ENCODE measurements at regions not wholly inside any gene's neighbourhood (a gene's known extent, or its start where the extent isn't known, plus 50 kb on each side); places are given as distances from the start of the nearest gene placed in this dataset.
"Not testable (repeated sequence)": the region's sequence is repeated elsewhere in the genome, so short reads cannot be mapped to it uniquely, and the experiment has no call there.

GRCh38 chr10:53647221-53647620 is 874.6 kb upstream of the MBL2 start:
- DNase-seq: not testable (repeated sequence)

DNA sequence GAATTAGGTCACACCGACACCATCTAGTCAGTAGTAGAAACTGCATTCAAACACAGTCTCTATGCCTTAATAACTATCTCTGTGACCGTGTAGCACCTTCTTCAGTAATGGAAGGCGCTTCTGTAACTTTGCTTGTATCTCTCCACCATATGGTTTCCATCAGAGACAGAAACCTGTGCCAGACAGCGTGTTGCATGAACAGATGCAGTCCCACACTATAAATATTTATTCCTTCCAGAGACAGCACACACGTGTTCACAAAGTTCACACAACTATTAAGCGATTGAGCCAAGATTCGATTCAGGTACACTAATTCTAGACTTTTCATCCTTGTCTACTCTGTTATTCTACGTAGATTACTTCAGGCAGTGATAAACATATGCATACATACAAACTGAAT is 873.9 kb upstream of the MBL2 start:
- DNase-seq: no peak

DNA sequence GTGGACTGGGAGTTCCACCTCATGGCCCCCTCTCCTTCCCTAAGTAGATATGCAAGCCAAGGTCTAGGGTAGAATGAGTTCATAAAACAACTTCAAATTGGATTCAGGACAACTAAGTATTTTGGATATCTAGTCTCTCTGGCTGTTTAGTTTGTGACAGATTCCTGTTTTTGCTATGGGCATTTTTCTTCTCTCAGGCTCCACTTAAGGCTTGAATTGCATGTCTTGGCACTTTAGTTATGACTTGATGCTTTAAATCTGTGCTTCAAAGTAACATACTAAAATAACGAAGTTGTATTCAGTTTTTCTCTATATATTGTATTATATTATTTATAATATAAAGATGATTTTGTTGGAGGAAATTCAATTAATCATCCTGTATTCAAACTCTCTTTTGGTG is 873.4 kb upstream of the MBL2 start:
- DNase-seq: no peak

DNA sequence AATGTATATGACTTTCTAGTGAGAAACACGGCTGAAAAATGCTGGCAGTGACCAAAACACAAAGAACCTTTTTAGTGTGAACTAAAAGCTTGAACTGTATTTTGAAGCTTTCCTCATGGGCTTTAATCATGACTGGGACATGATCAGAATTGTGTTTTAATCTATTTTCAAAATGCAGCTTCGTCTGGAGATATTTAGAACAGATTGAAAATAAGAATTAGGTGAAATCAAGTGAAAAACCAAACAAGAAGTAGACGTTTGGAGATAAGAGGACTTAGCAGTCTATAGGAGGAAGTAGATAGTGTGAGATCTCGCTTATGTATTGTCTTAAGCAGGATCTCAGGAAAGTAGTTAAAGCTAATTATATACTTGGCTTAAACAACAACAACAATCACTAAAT is 865.4 kb upstream of the MBL2 start:
- DNase-seq: no peak

- no peak for DNase-seq
Measured at GRCh38 chr10:53624722-53625121, 852.1 kb upstream of the MBL2 start.

GRCh38 chr10:53622201-53622600 is 849.6 kb upstream of the MBL2 start:
- DNase-seq: no peak

DNA sequence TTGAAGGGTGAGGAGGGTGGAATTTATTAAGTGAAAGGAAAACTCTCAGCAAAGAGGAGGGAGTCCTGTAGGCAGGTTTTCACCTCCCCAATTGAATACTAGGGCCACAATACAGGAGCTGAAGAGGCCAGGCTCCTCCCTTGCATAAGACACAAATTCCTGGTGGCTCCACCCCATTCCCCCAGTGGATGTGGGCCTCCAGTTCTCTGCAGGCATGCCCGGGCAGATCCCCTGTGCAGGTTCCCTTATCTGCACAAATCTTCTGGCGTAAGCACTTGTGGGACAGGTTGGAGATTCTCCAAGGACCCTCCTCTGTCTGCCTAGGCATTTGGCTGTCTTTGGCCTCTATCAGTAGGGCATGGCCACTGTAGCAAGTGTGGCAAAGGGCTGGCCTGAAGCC is 847.1 kb upstream of the MBL2 start:
- DNase-seq: no peak

DNA sequence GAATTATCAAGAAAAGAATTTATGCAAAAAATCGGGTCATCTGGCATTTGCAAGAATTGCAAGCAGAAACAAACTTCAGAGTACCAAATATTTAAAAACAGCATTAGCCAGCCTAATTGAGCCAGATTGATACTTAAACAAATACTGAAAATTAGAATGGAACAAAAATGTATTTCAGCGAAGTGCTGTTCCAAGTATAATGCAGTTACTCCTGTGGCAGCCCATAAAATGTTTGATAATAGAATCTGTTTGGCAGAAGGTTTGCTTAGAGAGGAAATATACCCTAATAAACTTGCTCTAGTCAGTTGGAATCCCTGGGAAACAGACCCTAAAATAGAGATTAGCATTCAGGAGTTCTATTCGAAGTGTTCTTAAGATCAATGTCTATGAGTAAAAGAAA is 835.1 kb upstream of the MBL2 start:
- DNase-seq: no peak

- no peak for DNase-seq
Measured at GRCh38 chr10:53606981-53607380, 834.4 kb upstream of the MBL2 start.

DNA sequence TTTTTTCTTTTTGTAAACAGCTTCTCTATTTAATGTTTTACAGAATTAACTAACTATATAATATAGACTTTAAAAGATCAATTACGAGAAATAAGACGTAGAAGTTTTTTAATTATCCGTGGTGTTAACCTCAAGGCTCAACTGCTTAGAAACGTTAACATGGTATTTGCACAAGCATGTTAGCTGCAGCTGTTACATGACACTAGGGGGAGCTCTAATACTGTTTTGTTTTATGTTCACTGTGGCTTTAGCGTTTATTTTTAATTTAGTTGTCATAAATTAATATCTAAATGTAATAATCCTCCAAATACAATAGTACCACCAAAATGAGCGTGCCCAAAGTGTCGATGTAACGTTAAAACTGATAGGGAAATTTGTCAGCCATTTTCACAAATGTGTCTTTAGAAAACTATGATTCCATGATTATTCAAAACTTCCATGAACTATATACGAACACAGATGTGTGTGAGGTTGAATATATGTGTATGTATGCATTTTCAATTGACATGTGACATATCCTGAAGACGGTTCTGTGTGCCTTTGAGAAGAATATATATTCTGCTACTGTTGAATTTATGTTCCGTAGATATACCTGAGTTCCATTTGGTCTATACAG is 828.8 kb upstream of the MBL2 start:
- no peak for DNase-seq

- DNase-seq: no peak
Measured at GRCh38 chr10:53598914-53599313, 826.3 kb upstream of the MBL2 start.

GRCh38 chr10:53597835-53598251 is 825.3 kb upstream of the MBL2 start:
- DNase-seq: no peak

DNA sequence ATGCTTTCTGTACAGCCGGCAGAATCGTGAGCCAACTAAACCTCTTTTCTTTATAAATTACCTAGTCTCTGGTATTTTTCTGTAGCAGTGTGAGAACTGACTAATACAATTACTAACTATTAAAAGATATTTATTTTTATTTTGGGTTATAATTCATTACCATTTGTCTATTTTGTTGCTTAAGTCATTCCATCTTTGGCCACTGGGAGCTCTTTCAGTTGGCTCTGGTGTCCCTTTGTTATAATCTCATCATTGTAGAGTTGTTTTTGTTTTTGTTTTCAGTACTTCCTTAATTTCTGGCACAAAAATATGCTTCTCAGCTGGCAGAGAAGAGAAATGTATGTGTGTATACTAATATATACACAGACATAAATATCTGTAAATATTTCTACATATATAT is 807.9 kb upstream of the MBL2 start:
- DNase-seq: no peak

DNA sequence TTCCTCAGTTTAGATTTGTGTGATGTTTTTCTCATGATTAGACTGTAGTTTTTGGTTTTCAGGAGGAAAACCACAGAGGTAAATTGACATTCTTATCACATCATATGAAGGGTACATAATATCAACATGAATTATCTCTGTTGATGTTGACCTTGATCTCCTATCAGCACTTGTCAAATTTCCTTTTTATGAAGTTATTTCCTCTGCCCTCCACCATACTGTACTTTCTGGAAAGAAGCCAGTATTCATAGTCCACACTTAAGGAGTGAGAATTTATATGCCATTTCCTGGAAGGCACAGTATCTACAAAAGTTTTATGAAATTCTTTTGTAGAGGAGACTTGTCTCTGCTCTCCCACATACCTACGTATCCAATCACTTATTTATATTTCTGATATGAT is 807.2 kb upstream of the MBL2 start:
- DNase-seq: no peak

GRCh38 chr10:53574024-53574423 is 801.4 kb upstream of the MBL2 start:
- no peak for DNase-seq

- no peak for DNase-seq
Measured at GRCh38 chr10:53573498-53573897, 800.9 kb upstream of the MBL2 start.

DNA sequence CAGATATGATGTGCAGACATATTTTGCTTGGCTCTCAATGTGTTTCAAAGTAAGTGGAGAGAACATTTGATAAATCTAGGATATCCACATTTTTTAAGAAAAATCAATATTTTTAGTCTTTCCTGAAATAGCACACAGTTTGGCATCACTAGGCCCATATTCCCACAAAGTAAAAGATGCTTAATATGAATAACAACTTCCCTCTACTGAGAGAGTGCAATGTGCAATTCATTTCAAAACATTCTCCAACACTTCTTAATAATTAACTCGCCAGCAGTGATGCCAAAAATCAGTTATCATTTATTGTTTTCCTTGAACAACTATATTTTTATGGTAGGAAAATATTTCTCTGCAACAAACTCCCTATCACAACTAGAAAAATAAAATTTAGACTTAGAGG is 800.2 kb upstream of the MBL2 start:
- no peak for DNase-seq

- no peak for DNase-seq
Measured at GRCh38 chr10:53570221-53570620, 797.6 kb upstream of the MBL2 start.

DNA sequence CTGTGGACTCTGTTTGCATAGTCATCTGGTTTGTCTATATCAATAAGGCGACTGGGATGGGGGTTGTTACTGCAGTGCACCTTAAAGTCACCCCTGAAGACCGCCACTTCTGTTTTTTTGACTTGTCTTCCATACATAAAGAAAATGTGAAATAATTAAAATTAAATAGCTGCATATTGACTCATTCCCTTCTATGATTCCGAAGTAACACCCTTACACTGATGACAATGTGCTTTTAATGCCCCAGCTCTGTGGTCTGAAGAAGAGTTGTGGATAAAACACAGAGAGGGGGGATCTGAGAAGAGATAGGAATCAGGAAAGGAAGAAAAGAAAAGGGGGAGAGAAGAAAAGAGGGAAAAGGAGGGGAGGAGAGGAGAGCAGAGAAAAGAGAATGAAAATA is 796.9 kb upstream of the MBL2 start:
- DNase-seq: no peak

- DNase-seq: no peak
Measured at GRCh38 chr10:53548664-53549063, 776.1 kb upstream of the MBL2 start.

GRCh38 chr10:53547364-53547763 is 774.8 kb upstream of the MBL2 start:
- no peak for DNase-seq

DNA sequence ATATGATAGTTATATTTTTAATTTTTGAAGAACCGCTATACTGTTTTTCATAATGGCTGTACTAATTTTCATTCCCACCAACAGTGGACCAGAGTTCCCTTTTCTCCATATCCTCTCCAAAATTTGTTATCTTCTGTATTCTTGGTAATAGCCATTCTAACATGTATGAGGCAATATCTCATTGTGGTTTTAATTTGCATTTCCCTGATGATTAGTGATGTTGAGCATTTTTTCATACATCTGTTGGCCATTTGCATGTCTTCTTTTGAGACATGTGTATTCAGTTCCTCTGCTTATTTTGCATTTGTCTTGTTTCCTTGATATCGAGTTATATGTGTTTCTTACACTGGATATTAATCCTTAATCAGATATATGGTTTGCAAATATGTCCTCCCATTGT is 770.8 kb upstream of the MBL2 start:
- DNase-seq: no peak

- no peak for DNase-seq
Measured at GRCh38 chr10:53537508-53537907, 764.9 kb upstream of the MBL2 start.

- DNase-seq: no peak
Measured at GRCh38 chr10:53536322-53536721, 763.7 kb upstream of the MBL2 start.

DNA sequence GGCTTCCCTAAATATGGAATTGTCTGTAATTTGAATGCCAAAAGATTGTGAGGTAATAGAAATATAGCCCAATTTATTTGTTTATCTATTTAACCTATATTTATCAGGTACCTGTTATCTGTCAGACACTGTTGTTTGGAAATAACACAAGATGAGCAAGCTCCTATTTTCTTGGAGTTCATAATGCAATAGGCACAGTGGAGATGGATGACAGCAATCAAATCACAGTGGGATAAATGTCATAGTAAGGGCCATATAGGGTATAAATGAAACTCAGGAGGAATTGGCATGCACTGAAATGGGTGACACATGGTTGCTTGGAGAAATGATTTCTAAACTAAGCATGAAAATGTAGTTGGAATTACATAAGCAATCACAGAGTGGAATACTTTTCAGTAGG is 761.8 kb upstream of the MBL2 start:
- DNase-seq: no peak

- DNase-seq: no peak
Measured at GRCh38 chr10:53528974-53529373, 756.4 kb upstream of the MBL2 start.
